Hematopoietic multipotent progenitor cell treated with erythropoietin and hydrocortisone succinate and interleukin-3 and kit ligand, for 4 days (in vitro differentiated cells): ENCODE measurements at regions not wholly inside any gene's neighbourhood (a gene's known extent, or its start where the extent isn't known, plus 50 kb on each side); places are given as distances from the start of the nearest gene placed in this dataset.

Source experiments
- DNase-seq: peaks from one replicate; pipeline ENCODE4 v3.0.0-alpha.2; 2015

- no peak for DNase-seq
These were observed 599.9 kb downstream of the METTL15 start for GRCh38 chr11:28708075-28708474.

GRCh38 chr11:28704801-28705200, 596.6 kb downstream of the METTL15 start:
- DNase-seq = no peak

GRCh38 chr11:28703371-28703770, 595.2 kb downstream of the METTL15 start:
- DNase-seq = no peak

- no peak for DNase-seq
These were observed 594.7 kb downstream of the METTL15 start for GRCh38 chr11:28702871-28703270.

GRCh38 chr11:28702450-28702790, 594.2 kb downstream of the METTL15 start:
- no peak for DNase-seq

- no peak for DNase-seq
These were observed 593.7 kb downstream of the METTL15 start for GRCh38 chr11:28701760-28702449.

- DNase-seq = no peak
These were observed 591.5 kb downstream of the METTL15 start for GRCh38 chr11:28699701-28700100.

GRCh38 chr11:28697920-28698827, 590.0 kb downstream of the METTL15 start:
- peak; percentile 63 for DNase-seq

GRCh38 chr11:28696591-28696990, 588.4 kb downstream of the METTL15 start:
- no peak for DNase-seq

GRCh38 chr11:28690746-28691145, 582.6 kb downstream of the METTL15 start:
- DNase-seq = no peak

GRCh38 chr11:28684011-28684586, 575.9 kb downstream of the METTL15 start:
- no peak for DNase-seq

GRCh38 chr11:28679795-28680468, 571.7 kb downstream of the METTL15 start:
- DNase-seq = no peak

- no peak for DNase-seq
These were observed 569.5 kb downstream of the METTL15 start for GRCh38 chr11:28677721-28678120.

- DNase-seq = no peak
These were observed 567.0 kb downstream of the METTL15 start for GRCh38 chr11:28675183-28675582.

- peak; percentile 35 for DNase-seq
These were observed 566.4 kb downstream of the METTL15 start for GRCh38 chr11:28674433-28675103.

- DNase-seq = no peak
These were observed 565.7 kb downstream of the METTL15 start for GRCh38 chr11:28673691-28674432.

GRCh38 chr11:28671274-28671673, 563.1 kb downstream of the METTL15 start:
- no peak for DNase-seq

- DNase-seq = no peak
These were observed 558.4 kb downstream of the METTL15 start for GRCh38 chr11:28666632-28667031.

GRCh38 chr11:28659716-28660348, 551.6 kb downstream of the METTL15 start:
- no peak for DNase-seq

GRCh38 chr11:28657378-28658030, 549.3 kb downstream of the METTL15 start:
- DNase-seq = no peak

GRCh38 chr11:28654191-28654590, 546.0 kb downstream of the METTL15 start:
- DNase-seq = no peak
